DMS114 treated with DMSO at 0.1 percent for 48 hours (cell line): ENCODE measurements at regions not wholly inside any gene's neighbourhood (a gene's known extent, or its start where the extent isn't known, plus 50 kb on each side); places are given as distances from the start of the nearest gene placed in this dataset.
"Not testable (repeated sequence)": the region's sequence is repeated elsewhere in the genome, so short reads cannot be mapped to it uniquely, and the experiment has no call there.

Source experiments
- DNase-seq: peaks from one replicate; lab custom pipeline; 2025; ENCODE audit not compliant: unreplicated experiment; lab: John Stamatoyannopoulos, UW

DNA sequence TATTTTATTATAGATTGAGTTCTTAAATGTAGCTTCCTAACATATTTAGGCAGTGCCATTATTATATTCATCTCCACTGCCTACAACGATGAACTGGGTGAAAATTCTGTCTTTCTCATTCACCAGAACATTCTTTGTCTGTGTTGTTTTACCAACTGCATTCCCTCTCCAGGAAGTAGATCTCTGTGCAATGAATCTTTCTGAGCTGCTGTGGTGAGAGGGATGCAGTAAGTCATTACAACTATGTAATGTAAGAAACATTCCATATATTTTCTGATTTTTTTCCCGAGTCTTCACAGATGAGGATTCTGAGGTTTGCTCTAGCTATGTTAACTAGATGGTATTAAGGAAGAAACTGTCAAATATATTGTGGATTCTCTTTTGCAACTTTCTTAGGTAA, 811.9 kb upstream of the PCDH7 start:
- no peak for DNase-seq

DNA sequence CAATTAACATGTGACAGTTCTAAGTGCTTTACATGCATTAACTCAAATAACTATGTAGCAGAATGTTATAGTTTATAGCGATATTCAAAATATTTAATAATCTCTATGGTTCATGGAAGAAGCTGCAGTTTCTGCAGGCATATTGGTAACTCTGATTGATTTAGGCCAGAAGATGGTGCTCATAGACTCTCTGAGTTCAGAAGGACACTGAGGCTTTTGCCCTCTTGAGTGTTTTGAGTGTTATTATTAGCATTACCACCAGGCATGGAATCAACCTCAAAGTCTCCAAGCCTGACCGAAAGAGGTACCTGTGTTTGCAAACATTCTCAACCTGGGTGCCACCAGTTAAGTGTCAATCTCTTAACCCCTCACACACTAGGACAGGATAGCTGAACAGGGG, 792.3 kb upstream of the PCDH7 start:
- no peak for DNase-seq

GRCh38 chr4:29948451-29948850, 771.7 kb upstream of the PCDH7 start:
- DNase-seq, result no peak

GRCh38 chr4:29948858-29949257, 771.3 kb upstream of the PCDH7 start:
- DNase-seq, result no peak

GRCh38 chr4:29966386-29966785, 753.8 kb upstream of the PCDH7 start:
- DNase-seq, result no peak

DNA sequence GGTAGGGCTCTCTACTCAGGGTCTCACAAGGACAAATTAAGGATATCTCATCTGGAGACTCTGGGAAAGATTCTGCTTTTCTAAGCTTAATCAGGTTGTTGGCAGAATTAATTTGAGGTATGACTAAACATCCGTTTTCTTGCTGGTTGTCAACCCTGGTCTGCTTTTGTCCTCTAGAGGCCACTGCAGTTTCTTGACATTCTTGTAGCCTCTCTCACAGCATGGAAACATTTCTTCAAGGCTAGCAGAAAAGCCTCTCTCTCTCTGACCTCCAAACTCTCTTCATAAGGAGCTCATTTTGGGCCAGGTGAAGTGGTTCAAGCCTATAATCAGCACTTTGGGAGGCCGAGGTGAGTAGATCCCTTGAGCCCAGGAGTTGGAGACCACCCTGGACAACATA, 749.5 kb upstream of the PCDH7 start:
- no peak for DNase-seq

DNA sequence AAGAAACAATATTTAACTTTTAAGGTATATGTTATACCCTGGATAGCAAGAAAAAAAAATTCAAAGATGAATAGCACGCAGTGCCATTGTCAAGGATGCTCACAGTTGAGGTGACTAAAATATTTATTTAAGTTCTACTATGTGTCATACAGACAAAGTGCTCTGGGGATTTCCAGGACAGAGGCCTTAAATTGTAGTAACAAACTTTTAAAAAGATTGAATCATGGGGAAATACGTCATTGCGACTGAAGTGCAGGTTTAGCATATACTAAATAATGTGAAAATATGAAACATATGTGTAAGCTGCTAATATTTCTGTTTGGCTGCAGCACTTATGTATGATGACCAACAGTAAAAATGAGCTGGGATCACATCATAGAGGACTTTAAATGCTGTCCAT, 748.0 kb upstream of the PCDH7 start:
- DNase-seq, result no peak

GRCh38 chr4:29983890-29984289, 736.3 kb upstream of the PCDH7 start:
- DNase-seq, result no peak

GRCh38 chr4:30001628-30002027, 718.5 kb upstream of the PCDH7 start:
- no peak for DNase-seq

GRCh38 chr4:30002341-30002740, 717.8 kb upstream of the PCDH7 start:
- no peak for DNase-seq

- DNase-seq, result no peak
These were observed 714.2 kb upstream of the PCDH7 start for GRCh38 chr4:30005995-30006394.

- DNase-seq, result no peak
These were observed 695.6 kb upstream of the PCDH7 start for GRCh38 chr4:30024526-30024925.

DNA sequence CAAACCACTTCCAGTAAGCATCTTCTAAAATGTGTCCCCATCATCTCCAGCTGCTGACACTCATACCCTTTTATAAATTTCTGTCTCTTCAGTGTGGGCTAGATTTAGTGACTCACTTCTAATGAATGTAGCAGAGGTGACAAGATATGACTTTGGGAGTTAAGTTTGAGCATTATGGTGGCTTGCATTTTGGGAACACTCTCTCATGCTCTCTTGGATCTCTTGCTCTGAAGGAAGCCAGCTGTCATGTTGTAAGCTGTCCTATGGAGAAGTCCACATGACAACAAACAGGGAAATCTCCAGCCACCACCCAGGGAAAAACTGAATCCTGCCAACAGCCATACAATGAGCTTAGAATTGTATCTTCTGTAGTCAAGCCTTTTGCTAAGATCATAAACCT, 691.3 kb upstream of the PCDH7 start:
- DNase-seq, result no peak

GRCh38 chr4:30056016-30056766, 664.0 kb upstream of the PCDH7 start:
- no peak for DNase-seq

- DNase-seq, result no peak
These were observed 651.9 kb upstream of the PCDH7 start for GRCh38 chr4:30068234-30068633.

- no peak for DNase-seq
These were observed 647.0 kb upstream of the PCDH7 start for GRCh38 chr4:30073011-30073710.

GRCh38 chr4:30092420-30093128, 627.6 kb upstream of the PCDH7 start:
- not testable (repeated sequence) for DNase-seq

DNA sequence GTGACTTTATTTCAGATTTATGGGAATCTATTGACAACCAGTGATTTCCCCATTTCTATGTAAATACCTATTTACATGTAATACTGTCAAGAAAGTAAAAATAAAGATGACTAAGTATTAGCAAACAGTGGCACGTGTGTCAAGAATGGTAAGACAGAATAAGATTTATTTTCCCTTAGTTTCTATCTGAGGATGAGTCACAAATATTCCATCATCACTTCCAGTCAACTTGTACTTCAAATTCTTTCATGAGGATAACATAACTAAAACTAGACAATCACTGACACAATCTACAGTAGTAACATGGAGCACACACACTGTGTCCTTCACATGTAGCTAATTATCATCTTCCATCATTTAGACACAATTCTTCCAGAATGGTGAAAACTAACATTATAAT, 625.3 kb upstream of the PCDH7 start:
- DNase-seq, result no peak

GRCh38 chr4:30103455-30103854, 616.7 kb upstream of the PCDH7 start:
- no peak for DNase-seq

- no peak for DNase-seq
These were observed 603.8 kb upstream of the PCDH7 start for GRCh38 chr4:30116401-30116800.

DNA sequence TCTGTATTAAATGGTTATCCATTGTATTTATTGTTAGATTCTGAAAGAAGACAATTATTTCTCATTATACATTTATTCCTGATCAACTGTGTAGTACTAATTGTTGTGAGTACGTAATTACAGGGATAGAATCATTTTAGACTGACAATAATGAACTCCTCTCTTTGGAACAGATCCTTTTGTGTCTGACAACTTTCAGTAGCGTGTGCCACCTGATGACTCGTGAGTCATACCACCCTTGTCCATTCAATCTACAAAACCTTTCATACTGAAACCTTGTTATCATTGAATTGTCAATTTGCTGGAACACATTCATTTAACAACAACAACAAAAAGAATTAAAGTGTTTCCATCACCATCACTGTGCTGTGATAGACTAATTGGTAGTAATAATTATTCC, 602.7 kb upstream of the PCDH7 start:
- DNase-seq, result no peak

- no peak for DNase-seq
These were observed 597.5 kb upstream of the PCDH7 start for GRCh38 chr4:30122711-30123110.
